Testis (tissue), 2 donors: ENCODE measurements at regions not wholly inside any gene's neighbourhood (a gene's known extent, or its start where the extent isn't known, plus 50 kb on each side); places are given as distances from the start of the nearest gene placed in this dataset.
"Not testable (repeated sequence)": the region's sequence is repeated elsewhere in the genome, so short reads cannot be mapped to it uniquely, and the experiment has no call there.

Experiments
- DNase-seq: peaks from one replicate; pipeline ENCODE4 v3.0.0-alpha.2; 2019
- H3K27ac ChIP-seq, 2 donors: fragments of 200-600 bp; sonication (generic); one replicate each; pipeline ENCODE4 v1.5.1; 2019
- H3K27me3 ChIP-seq: fragments of 200-600 bp; sonication (generic); one replicate; pipeline ENCODE4 v1.5.1; 2019
- H3K36me3 ChIP-seq: fragments of 200-600 bp; sonication (generic); one replicate; pipeline ENCODE4 v1.5.1; 2017; ENCODE audit warnings: low read depth; ENCODE audit errors: missing control alignments
- H3K4me1 ChIP-seq: fragments of 200-600 bp; sonication (generic); one replicate; pipeline ENCODE4 v1.5.1; 2019
- H3K4me3 ChIP-seq, 2 donors: fragments of 200-600 bp; sonication (generic); one replicate each; pipeline ENCODE4 v1.5.1; 2017 to 2019
- H3K9me3 ChIP-seq: fragments of 200-600 bp; sonication (generic); one replicate; pipeline ENCODE4 v1.5.1; 2017
- POLR2A ChIP-seq: fragments of 450-650 bp; IDR thresholded peaks from one replicate; pipeline ENCODE4 v1.6.1; 2017; ENCODE audit warnings: antibody characterized with exemption, mild to moderate bottlenecking, moderate library complexity
- WGBS, 2 donors: methylation state at CpG; one replicate each; pipeline ENCODE4 v1.1.5; 2018; 5-methylcytosine and 5-hydroxymethylcytosine counted together
- intact Hi-C: fragments of 100-400 bp; cut with DNase I; formaldehyde crosslinking; loops from one replicate; pipeline ENCODE4 v1.15.1; 2023; ENCODE audit warnings: low total_unique reads
- TF ChIP-seq, protein P1 (sequence below), 3 experiments: fragments of 450-650 bp in 2 of 3; fragments of 200-600 bp in 1 of 3; sonication (generic) in 1 of 3; IDR thresholded peaks; one replicate each; pipeline ENCODE4 v1.5.1; 2016 to 2019; ENCODE audit warnings: antibody characterized with exemption in 3 of 3, mild to moderate bottlenecking in 2 of 3, moderate library complexity in 1 of 3

DNA sequence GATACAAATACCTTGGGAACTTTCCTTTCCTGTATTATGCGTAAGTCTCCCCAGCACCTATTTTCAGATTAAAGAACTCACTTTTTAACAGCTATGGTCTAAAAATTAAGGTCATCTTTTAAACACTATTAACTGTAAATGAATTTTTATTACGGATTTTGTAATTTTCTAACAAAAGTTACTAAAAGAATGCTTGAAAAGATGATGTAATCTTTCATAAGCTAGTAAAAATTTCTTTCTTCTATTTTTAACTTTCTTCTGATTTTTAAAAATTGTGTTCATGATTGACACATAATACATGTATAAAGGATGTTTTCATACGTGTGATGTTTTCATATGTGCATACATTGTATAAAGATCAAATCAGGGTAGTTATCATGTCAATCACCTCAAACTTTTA is 291.2 kb upstream of the MBL2 start:
- Histone ChIP-seq H3K27me3 (no peaks in the 10 kb centered on the region), H3K9me3 (no peaks in the 10 kb centered on the region), H3K36me3 (no peaks in the 10 kb centered on the region), H3K27ac (no peak overlapping the region), H3K4me3 (no peak overlapping the region), H3K4me1 (no peaks in the 10 kb centered on the region)
- WGBS, 2 donors: 93 to 97% methylated on average over 3 of the region's 3 CpGs
- TF ChIP-seq, protein P1, sequence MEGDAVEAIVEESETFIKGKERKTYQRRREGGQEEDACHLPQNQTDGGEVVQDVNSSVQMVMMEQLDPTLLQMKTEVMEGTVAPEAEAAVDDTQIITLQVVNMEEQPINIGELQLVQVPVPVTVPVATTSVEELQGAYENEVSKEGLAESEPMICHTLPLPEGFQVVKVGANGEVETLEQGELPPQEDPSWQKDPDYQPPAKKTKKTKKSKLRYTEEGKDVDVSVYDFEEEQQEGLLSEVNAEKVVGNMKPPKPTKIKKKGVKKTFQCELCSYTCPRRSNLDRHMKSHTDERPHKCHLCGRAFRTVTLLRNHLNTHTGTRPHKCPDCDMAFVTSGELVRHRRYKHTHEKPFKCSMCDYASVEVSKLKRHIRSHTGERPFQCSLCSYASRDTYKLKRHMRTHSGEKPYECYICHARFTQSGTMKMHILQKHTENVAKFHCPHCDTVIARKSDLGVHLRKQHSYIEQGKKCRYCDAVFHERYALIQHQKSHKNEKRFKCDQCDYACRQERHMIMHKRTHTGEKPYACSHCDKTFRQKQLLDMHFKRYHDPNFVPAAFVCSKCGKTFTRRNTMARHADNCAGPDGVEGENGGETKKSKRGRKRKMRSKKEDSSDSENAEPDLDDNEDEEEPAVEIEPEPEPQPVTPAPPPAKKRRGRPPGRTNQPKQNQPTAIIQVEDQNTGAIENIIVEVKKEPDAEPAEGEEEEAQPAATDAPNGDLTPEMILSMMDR (IDR thresholded peaks at IDR 0.05): no peak
- TF ChIP-seq POLR2A: no peak
- no peak for DNase-seq
- intact Hi-C loops: no loop called here

DNA sequence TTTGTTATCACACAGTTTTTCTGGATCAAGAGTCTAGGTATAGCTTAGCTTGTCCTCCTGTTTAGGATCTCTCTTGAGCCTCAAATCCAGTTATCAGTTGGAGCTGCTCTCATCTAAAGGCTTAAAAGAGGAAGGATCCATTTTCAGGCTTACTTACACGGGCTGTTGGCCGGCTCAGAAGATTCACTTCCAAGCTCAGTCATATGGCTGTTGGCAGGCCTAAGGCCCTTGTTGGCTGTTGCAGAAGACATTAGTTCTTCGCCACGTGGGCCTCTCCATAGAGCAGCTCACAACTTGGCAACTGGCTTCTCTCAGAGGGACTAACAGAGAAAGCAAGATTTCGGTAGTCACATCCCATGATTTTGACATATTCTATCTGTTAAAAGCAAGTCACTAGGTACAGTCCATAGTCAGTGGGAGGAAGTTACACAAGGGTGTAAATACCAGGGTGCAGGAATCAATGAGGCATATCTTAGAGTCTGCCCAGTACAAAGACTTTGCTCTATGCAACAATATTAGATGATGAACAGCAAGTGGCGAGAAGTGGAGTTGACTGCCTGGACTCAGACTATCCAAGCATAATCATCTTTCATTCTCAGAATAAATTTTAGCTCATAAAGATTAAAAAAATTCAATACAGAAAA is 280.1 kb upstream of the MBL2 start:
- TF ChIP-seq, protein P1 (IDR thresholded peaks at IDR 0.05): no peak
- no peak for TF ChIP-seq POLR2A
- Histone ChIP-seq H3K4me1 (no peaks in the 10 kb centered on the region), H3K36me3 (no peaks in the 10 kb centered on the region), H3K9me3 (no peaks in the 10 kb centered on the region), H3K27me3 (no peaks in the 10 kb centered on the region), H3K27ac (no peak overlapping the region), H3K4me3 (no peak overlapping the region)
- intact Hi-C loops: no loop called here
- WGBS, 2 donors: 66 to 69% methylated on average over 6 of the region's 6 CpGs
- DNase-seq: no peak

DNA sequence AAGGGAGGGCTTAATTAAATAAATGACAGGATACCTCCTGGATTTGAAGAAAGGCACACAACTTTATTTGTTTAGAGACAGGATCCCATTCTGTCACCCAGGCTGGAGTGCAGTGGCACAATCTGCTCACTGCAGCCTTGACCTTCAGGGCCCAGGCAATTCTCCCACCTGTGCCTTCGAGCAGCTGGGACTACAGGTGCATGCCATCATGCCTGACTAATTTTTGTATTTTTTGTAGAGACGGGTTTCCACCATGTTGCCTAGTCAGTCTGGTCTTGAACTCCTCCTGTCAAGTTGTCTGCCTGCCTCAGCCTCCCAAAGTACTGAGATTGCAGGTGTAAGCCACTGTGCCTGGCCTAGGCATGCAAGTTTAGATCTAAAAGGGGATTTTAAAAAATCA is 272.7 kb upstream of the MBL2 start:
- Histone ChIP-seq H3K9me3 (no peaks in the 10 kb centered on the region), H3K36me3 (no peaks in the 10 kb centered on the region), H3K4me1 (no peaks in the 10 kb centered on the region), H3K4me3 (no peak overlapping the region), H3K27me3 (no peaks in the 10 kb centered on the region), H3K27ac (no peak overlapping the region)
- no peak for TF ChIP-seq POLR2A
- TF ChIP-seq, protein P1 (IDR thresholded peaks at IDR 0.05): no peak
- no peak for DNase-seq
- 40 to 56% methylated on average over 2 of the region's 2 CpGs for WGBS, 2 donors
- intact Hi-C loops: no loop called here

DNA sequence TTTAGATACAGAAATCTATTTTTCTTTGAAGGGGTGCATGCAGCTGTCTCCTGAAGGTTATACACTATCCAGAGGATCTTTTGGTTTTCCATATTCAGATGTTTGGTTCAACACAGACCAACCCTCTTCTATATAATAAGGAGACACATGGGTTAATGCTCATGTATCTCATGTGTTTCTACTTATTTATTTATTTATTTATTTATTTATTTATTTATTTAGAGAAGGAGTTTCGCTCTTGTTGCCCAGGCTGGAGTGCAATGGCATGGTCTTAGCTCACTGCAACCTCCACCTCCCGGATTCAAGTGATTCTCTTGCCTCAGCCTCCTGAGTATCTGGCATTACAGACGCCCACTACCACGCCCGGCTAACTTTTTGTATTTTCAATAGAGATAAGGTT is 263.2 kb upstream of the MBL2 start:
- H3K27me3 ChIP-seq, H3K36me3 ChIP-seq, H3K4me3 ChIP-seq, H3K27ac ChIP-seq, DNase-seq, H3K4me1 ChIP-seq, intact Hi-C loops, H3K9me3 ChIP-seq: not testable (repeated sequence)
- WGBS, 2 donors: 79 to 94% methylated on average over 5 of the region's 5 CpGs

DNA sequence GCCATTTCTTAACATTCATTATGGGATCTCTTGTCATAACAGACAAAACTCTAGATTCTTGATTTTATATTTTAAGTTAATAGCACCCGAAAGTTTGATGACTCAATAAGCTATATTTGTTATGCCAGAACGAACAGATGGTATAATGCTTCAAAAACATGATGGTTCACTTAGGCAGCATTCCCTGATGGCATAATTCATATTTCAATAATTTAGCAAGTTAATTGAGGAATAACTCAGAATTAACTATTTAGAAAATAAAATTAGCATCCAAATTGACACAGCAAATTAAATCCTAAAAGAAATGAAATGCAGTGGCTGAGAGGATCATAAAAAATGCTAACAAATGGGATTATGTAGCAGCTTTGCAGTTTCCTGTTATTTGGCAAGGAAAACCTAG is 260.8 kb upstream of the MBL2 start:
- Histone ChIP-seq H3K4me3 (no peak overlapping the region), H3K27ac (no peak overlapping the region), H3K4me1 (no peaks in the 10 kb centered on the region), H3K36me3 (no peaks in the 10 kb centered on the region), H3K27me3 (no peaks in the 10 kb centered on the region), H3K9me3 (no peaks in the 10 kb centered on the region)
- 83 to 95% methylated on average over 2 of the region's 2 CpGs for WGBS, 2 donors
- TF ChIP-seq POLR2A: no peak
- TF ChIP-seq, protein P1 (IDR thresholded peaks at IDR 0.05): no peak
- DNase-seq: no peak
- intact Hi-C loops: no loop called here

DNA sequence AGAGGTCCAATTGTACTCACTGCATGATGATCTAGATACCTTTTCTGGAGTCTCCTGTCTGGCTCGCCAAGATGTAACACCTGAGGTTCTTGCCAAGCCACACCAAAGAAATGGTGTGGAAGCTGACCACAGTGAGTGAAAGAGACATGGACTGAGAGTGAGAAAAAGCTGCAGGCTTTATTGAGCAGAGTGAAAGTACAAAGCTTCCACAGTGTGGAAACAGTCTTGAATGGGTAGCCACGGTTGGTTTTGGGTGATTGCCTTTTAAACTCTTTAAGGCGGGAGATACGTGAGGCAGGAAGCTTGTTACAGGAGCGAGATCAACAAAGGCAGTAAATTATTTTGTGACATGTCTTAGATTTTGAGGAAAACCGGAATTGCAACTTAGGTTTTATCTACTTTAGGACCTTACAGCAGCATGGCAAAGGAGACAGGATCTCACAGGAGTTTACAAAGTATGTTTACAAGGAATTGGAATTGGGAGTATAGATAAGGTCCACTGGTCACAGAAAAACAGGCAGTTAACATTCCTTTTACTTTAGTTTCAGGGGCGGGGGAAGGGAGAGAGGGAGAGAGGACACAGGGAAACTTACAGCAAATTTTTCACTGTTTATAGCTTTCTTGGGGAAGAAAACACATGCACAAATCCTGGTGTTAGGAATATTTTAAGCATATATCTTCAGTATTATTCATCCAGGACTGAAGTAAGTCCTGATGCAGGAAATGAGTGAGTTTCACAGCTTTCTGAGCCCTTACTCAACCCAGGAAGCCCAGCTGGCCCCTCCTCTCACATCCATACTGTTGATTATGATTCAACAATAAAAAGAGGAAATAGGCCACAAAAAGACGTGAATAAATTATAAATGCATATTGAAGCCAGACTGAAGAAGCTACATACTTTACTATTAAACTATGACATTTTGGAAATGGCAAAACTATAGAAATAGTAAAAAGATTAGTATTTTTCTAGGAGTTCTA is 257.6 kb upstream of the MBL2 start:
- H3K4me3 ChIP-seq, H3K27ac ChIP-seq, DNase-seq, intact Hi-C loops, H3K27me3 ChIP-seq, H3K4me1 ChIP-seq, H3K36me3 ChIP-seq, H3K9me3 ChIP-seq: not testable (repeated sequence)
- WGBS, 2 donors: 29 to 39% methylated on average over 8 of the region's 8 CpGs
